Neural progenitor cell (in vitro differentiated cells): ENCODE measurements at regions not wholly inside any gene's neighbourhood (a gene's known extent, or its start where the extent isn't known, plus 50 kb on each side); places are given as distances from the start of the nearest gene placed in this dataset.
A peak's percentile ranks its signal among the peaks of the same experiment; 100 is the strongest.
"Not testable (repeated sequence)": the region's sequence is repeated elsewhere in the genome, so short reads cannot be mapped to it uniquely, and the experiment has no call there.

Experiments
- DNase-seq: peaks from one replicate; pipeline ENCODE4 v3.0.0-alpha.2; 2016; ENCODE audit warnings: low spot score
- H2AFZ ChIP-seq: fragments of 200-600 bp; sonication (generic); replicated peaks from 2 replicates; pipeline ENCODE4 v1.6.1; 2016; ENCODE audit warnings: antibody characterized with exemption
- H3F3A ChIP-seq: fragments of 200-600 bp; sonication (generic); 2 replicates; pipeline ENCODE4 v1.6.1; 2016; ENCODE audit warnings: antibody characterized with exemption, low read depth
- H3K27ac ChIP-seq: fragments of 200-600 bp; sonication (generic); 2 replicates; pipeline ENCODE4 v1.5.1; 2016; ENCODE audit warnings: mild to moderate bottlenecking
- H3K27me3 ChIP-seq: fragments of 200-600 bp; sonication (generic); 2 replicates; pipeline ENCODE4 v1.6.1; 2016; ENCODE audit warnings: mild to moderate bottlenecking, moderate library complexity
- H3K36me3 ChIP-seq: fragments of 200-600 bp; sonication (generic); 2 replicates; pipeline ENCODE4 v1.5.1; 2016
- H3K4me1 ChIP-seq: fragments of 200-600 bp; sonication (generic); 2 replicates; pipeline ENCODE4 v1.6.1; 2016; ENCODE audit warnings: mixed run types
- H3K4me2 ChIP-seq: fragments of 200-600 bp; sonication (generic); 2 replicates; pipeline ENCODE4 v1.6.1; 2016
- H3K4me3 ChIP-seq: fragments of 200-600 bp; sonication (generic); 2 replicates; pipeline ENCODE4 v1.5.1; 2016
- H3K79me2 ChIP-seq: fragments of 200-600 bp; sonication (generic); 2 replicates; pipeline ENCODE4 v1.6.1; 2016; ENCODE audit warnings: low read depth
- H3K9ac ChIP-seq: fragments of 200-600 bp; sonication (generic); 2 replicates; pipeline ENCODE4 v1.6.1; 2016
- H3K9me3 ChIP-seq: fragments of 200-600 bp; sonication (generic); 2 replicates; pipeline ENCODE4 v1.5.1; 2016; ENCODE audit warnings: low read depth
- H4K20me1 ChIP-seq: fragments of 200-600 bp; sonication (generic); 2 replicates; pipeline ENCODE4 v1.6.1; 2016; ENCODE audit warnings: low read depth
- H3K27ac Mint-ChIP-seq: 3 replicates; pipeline ENCODE4 v1.8.0; 2021; ENCODE audit warnings: mixed read lengths
- H3K27me3 Mint-ChIP-seq: 2 replicates; pipeline ENCODE4 v1.8.0; 2022; ENCODE audit warnings: low read depth, mild to moderate bottlenecking, inconsistent platforms, moderate library complexity, mixed read lengths; ENCODE audit not compliant: insufficient read depth
- H3K36me3 Mint-ChIP-seq: 3 replicates; pipeline ENCODE4 v1.8.0; 2021; ENCODE audit warnings: mixed read lengths
- H3K4me1 Mint-ChIP-seq: 3 replicates; pipeline ENCODE4 v1.8.0; 2021; ENCODE audit warnings: mixed read lengths
- H3K4me3 Mint-ChIP-seq: 3 replicates; pipeline ENCODE4 v1.8.0; 2021; ENCODE audit warnings: mild to moderate bottlenecking, moderate library complexity, mixed read lengths
- H3K9me3 Mint-ChIP-seq: 3 replicates; pipeline ENCODE4 v1.8.0; 2020; ENCODE audit warnings: mixed read lengths
- EZH2 ChIP-seq: fragments of 200-600 bp; sonication (generic); IDR thresholded peaks from 2 replicates; pipeline ENCODE4 v1.6.1; 2017; ENCODE audit warnings: antibody characterized with exemption, mild to moderate bottlenecking, moderate library complexity
- EZH2phosphoT487 ChIP-seq: fragments of 200-600 bp; sonication (generic); IDR thresholded peaks from 2 replicates; pipeline ENCODE4 v1.6.1; 2017; ENCODE audit warnings: antibody characterized with exemption
- TF ChIP-seq, protein P1 (sequence below): fragments of 200-600 bp; sonication (generic); IDR thresholded peaks from 2 replicates; pipeline ENCODE4 v1.5.1; 2017; ENCODE audit warnings: antibody characterized with exemption, mild to moderate bottlenecking

DNA sequence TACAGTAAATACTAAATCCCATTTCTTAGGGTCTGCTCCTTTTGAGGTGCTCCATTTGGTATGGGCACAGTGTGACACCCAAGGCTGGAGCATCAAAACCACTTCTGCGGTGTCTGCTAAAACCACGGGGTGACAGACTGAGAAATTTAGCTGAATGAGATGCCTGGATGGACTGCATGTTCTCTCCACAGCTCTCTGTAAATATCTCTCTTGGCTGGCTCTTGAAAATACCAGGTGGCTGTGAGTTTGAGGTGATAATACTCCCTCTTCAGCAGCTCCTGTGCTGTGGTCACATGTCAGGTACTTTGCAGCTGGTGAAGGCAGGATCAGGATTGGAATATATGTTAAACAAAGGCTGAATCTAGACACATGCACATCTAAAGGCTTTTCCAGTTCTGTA, 93.7 kb upstream of the SIMC1 start:
- no peak overlapping the region for H2AFZ ChIP-seq
- no peak overlapping the region for H3K27ac Mint-ChIP-seq
- peaks cover 4% of the 10 kb centered on the region for H3K9me3 Mint-ChIP-seq
- H3K27ac ChIP-seq = no peak overlapping the region
- H3K79me2 ChIP-seq = no peaks in the 10 kb centered on the region
- no peak for DNase-seq
- H3K36me3 ChIP-seq = no peaks in the 10 kb centered on the region
- no peak overlapping the region for H3K4me3 Mint-ChIP-seq
- H3K9ac ChIP-seq = no peak overlapping the region
- no peak for TF ChIP-seq EZH2phosphoT487
- no peak for TF ChIP-seq EZH2
- TF ChIP-seq, protein P1, sequence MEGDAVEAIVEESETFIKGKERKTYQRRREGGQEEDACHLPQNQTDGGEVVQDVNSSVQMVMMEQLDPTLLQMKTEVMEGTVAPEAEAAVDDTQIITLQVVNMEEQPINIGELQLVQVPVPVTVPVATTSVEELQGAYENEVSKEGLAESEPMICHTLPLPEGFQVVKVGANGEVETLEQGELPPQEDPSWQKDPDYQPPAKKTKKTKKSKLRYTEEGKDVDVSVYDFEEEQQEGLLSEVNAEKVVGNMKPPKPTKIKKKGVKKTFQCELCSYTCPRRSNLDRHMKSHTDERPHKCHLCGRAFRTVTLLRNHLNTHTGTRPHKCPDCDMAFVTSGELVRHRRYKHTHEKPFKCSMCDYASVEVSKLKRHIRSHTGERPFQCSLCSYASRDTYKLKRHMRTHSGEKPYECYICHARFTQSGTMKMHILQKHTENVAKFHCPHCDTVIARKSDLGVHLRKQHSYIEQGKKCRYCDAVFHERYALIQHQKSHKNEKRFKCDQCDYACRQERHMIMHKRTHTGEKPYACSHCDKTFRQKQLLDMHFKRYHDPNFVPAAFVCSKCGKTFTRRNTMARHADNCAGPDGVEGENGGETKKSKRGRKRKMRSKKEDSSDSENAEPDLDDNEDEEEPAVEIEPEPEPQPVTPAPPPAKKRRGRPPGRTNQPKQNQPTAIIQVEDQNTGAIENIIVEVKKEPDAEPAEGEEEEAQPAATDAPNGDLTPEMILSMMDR = no peak
- no peak overlapping the region for H3K4me3 ChIP-seq
- H3K4me2 ChIP-seq = no peak overlapping the region
- no peaks in the 10 kb centered on the region for H3K4me1 Mint-ChIP-seq
- peaks cover 5% of the 10 kb centered on the region for H3F3A ChIP-seq
- H3K27me3 Mint-ChIP-seq = no peaks in the 10 kb centered on the region
- H3K36me3 Mint-ChIP-seq = no peaks in the 10 kb centered on the region
- H3K27me3 ChIP-seq = peaks cover 14% of the 10 kb centered on the region
- no peaks in the 10 kb centered on the region for H3K9me3 ChIP-seq
- no peaks in the 10 kb centered on the region for H4K20me1 ChIP-seq
- H3K4me1 ChIP-seq = no peaks in the 10 kb centered on the region

DNA sequence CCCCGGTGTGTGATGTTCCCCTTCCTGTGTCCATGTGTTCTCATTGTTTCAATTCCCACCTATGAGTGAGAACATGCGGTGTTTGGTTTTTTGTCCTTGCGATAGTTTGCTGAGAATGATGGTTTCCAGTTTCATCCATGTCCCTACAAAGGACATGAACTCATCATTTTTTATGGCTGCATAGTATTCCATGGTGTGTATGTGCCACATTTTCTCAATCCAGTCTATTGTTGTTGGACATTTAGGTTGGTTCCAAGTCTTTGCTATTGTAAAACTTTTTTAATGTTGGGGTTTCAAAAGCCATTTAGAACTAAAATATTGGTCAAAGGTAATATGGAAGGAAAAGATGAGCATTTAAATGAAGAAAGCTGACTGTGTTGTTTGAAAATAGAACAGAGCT, 88.3 kb upstream of the SIMC1 start:
- Histone ChIP-seq H3K4me1 (peaks cover 26% of the 10 kb centered on the region), H3F3A (peaks cover 19% of the 10 kb centered on the region), H3K27me3 (peaks cover 14% of the 10 kb centered on the region)
- not testable (repeated sequence) for DNase-seq, H3K9ac ChIP-seq, H4K20me1 ChIP-seq, H3K27ac ChIP-seq, H2AFZ ChIP-seq, H3K27ac Mint-ChIP-seq, H3K4me3 ChIP-seq, H3K4me3 Mint-ChIP-seq, H3K79me2 ChIP-seq, H3K36me3 ChIP-seq, H3K36me3 Mint-ChIP-seq, H3K27me3 Mint-ChIP-seq, H3K9me3 Mint-ChIP-seq, H3K4me2 ChIP-seq, H3K9me3 ChIP-seq
- peaks cover 29% of the 10 kb centered on the region for H3K4me1 Mint-ChIP-seq

DNA sequence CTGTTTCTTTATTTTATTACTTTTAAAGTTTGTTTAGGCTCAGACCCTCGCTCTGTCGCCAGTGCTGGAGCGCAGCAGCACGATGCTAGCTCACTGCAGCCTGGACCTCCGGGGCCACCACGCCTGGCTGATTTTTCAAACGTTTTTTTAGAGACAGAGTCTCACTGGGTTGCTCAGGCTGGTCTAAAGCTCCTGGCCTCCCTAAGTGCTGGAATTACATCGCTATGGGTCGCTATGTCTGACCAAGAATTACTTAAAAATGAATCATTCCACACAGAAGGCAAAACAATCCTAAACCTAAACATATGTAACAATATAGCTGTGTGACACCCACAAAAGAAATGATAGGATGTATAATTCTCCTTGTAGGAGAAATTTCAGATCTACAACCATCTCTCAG, 86.9 kb upstream of the SIMC1 start:
- Histone ChIP-seq H3K36me3 (no peaks in the 10 kb centered on the region), H3K9me3 (no peaks in the 10 kb centered on the region), H4K20me1 (no peaks in the 10 kb centered on the region), H3K4me1 (peaks cover 26% of the 10 kb centered on the region), H3K79me2 (no peaks in the 10 kb centered on the region), H3F3A (peaks cover 19% of the 10 kb centered on the region), H3K27me3 (peaks cover 10% of the 10 kb centered on the region), H3K4me3 (no peak overlapping the region), H3K27ac (no peak overlapping the region), H2AFZ (no peak overlapping the region), H3K4me2 (no peak overlapping the region), H3K9ac (no peak overlapping the region)
- DNase-seq = no peak
- peak overlapping the region; percentile 47 for H3K27ac Mint-ChIP-seq
- TF ChIP-seq, protein P1 = no peak
- TF ChIP-seq EZH2 (no peak), EZH2phosphoT487 (no peak)
- no peaks in the 10 kb centered on the region for H3K9me3 Mint-ChIP-seq
- H3K27me3 Mint-ChIP-seq = no peaks in the 10 kb centered on the region
- H3K4me3 Mint-ChIP-seq = no peak overlapping the region
- H3K36me3 Mint-ChIP-seq = no peaks in the 10 kb centered on the region
- H3K4me1 Mint-ChIP-seq = peaks cover 29% of the 10 kb centered on the region

DNA sequence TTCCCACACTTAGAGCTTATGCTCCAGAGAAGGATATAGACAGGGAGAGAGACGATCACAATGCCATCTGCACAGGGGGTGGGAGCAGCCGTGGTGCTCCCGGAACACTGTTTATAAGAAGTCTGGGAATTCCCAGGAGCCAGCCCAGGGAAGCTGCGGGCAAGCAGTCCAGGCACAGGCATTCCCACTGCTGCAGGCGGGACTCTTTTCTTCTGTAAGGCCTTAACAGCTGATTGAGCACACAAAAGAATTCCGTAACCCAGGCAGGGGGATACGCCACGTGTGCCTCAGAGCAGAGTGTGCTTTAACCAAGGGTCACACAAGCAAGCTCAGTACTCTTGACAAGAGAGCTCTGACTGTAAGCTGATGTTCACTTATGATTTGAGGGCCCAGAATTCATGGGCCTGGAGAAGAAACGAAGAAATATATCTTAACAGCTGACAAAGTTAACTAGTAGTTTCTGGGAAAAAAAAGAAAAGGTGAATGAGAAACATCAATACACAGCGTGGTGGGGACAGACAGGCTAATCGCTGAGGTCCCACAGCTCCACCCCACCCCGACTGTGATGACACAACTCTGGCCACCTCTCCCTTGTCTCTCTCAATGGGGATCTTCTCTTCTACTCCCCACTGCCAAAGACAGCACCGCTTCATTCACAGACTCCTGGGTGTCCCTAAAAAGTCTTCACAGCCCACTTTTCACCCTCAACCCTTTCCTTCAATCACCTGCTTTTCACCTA, 85.9 kb upstream of the SIMC1 start:
- peaks cover 19% of the 10 kb centered on the region for H3F3A ChIP-seq
- H2AFZ ChIP-seq = peak overlapping the region; percentile 64
- H3K27me3 ChIP-seq = no peaks in the 10 kb centered on the region
- no peaks in the 10 kb centered on the region for H3K36me3 ChIP-seq
- no peak overlapping the region for H3K27ac ChIP-seq
- Mint-ChIP-seq H3K4me1 (peaks cover 29% of the 10 kb centered on the region), H3K4me3 (peak overlapping the region; percentile 42), H3K27ac (peak overlapping the region; percentile 19), H3K9me3 (no peaks in the 10 kb centered on the region), H3K36me3 (no peaks in the 10 kb centered on the region), H3K27me3 (no peaks in the 10 kb centered on the region)
- peak overlapping the region; percentile 71 for H3K4me2 ChIP-seq
- no peaks in the 10 kb centered on the region for H3K79me2 ChIP-seq
- no peaks in the 10 kb centered on the region for H4K20me1 ChIP-seq
- H3K9ac ChIP-seq = no peak overlapping the region
- no peak overlapping the region for H3K4me3 ChIP-seq
- peaks cover 26% of the 10 kb centered on the region for H3K4me1 ChIP-seq
- TF ChIP-seq EZH2phosphoT487 = no peak
- no peak for TF ChIP-seq EZH2
- TF ChIP-seq, protein P1 = no peak
- no peaks in the 10 kb centered on the region for H3K9me3 ChIP-seq
- peak; percentile 93 for DNase-seq
